Stomach (tissue), 4 donors: ENCODE measurements at regions not wholly inside any gene's neighbourhood (a gene's known extent, or its start where the extent isn't known, plus 50 kb on each side); places are given as distances from the start of the nearest gene placed in this dataset.

Experiments used
- CTCF ChIP-seq, 7 experiments: fragments of 450-650 bp in 4 of 7; fragments of 200-600 bp in 3 of 7; sonication (generic) in 3 of 7; IDR thresholded peaks; one replicate each; pipeline ENCODE4 v1.5.1; 2016 to 2019; ENCODE audit warnings: antibody characterized with exemption in 7 of 7, control low read depth in 2 of 7, mild to moderate bottlenecking in 1 of 7
- POLR2A ChIP-seq, 4 donors: fragments of 450-650 bp; IDR thresholded peaks; one replicate each; pipeline ENCODE4 v1.6.1; 2016; ENCODE audit warnings: antibody characterized with exemption in 4 of 4, control low read depth in 2 of 4, mild to moderate bottlenecking in 1 of 4, moderate library complexity in 1 of 4
- POLR2AphosphoS5 ChIP-seq, 3 donors: sonication (generic); formaldehyde crosslinking; IDR thresholded peaks; one replicate each; pipeline ENCODE4 v1.6.1; 2016; ENCODE audit warnings: antibody characterized with exemption in 3 of 3

DNA sequence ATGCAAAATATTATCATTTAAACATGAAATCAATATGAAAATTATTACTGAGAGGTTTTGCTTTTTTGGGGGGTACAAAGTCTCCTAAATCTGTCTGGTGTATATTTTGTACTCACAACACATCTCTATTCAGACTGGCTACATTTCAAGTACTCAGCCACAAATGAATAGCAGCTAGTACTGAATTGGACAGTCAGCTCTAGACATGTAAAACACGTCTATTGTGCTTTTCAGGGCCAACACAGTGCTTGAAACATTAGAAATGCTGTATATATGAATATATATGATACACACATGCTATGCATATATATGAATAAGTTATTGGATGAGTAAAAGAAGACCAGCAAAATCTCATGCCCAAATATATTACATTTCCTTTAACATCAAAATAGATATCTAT lies 103.8 kb upstream of the CFAP20DC start:
- TF ChIP-seq CTCF (IDR thresholded peaks at IDR 0.05) = no peak
- TF ChIP-seq POLR2A (IDR thresholded peaks at IDR 0.05) = no peak
- no peak for TF ChIP-seq POLR2AphosphoS5 (IDR thresholded peaks at IDR 0.05)
